WERI-Rb-1 (cell line): ENCODE measurements at regions not wholly inside any gene's neighbourhood (a gene's known extent, or its start where the extent isn't known, plus 50 kb on each side); places are given as distances from the start of the nearest gene placed in this dataset.

Experiments
- DNase-seq: peaks from one replicate; pipeline ENCODE4 v3.0.0-alpha.2; 2020
- H3K27ac ChIP-seq: fragments of 250-450 bp; sonication (Bioruptor Pico); 2 replicates; pipeline ENCODE4 v1.5.1; 2020; ENCODE audit warnings: mild to moderate bottlenecking, moderate library complexity
- H3K27me3 ChIP-seq: fragments of 250-450 bp; sonication (Bioruptor Pico); 2 replicates; pipeline ENCODE4 v1.5.1; 2021; ENCODE audit warnings: mild to moderate bottlenecking, low read depth, moderate library complexity; ENCODE audit not compliant: insufficient read depth, severe bottlenecking
- H3K36me3 ChIP-seq: fragments of 250-450 bp; sonication (Bioruptor Pico); 2 replicates; pipeline ENCODE4 v1.5.1; 2020; ENCODE audit warnings: mild to moderate bottlenecking, moderate library complexity
- H3K4me3 ChIP-seq: 2 replicates; pipeline ENCODE4 v1.5.1; 2011; ENCODE audit warnings: low read depth, mild to moderate bottlenecking, control low read depth, low read length
- H3K9me3 ChIP-seq: fragments of 250-450 bp; sonication (Bioruptor Pico); 2 replicates; pipeline ENCODE4 v1.5.1; 2021; ENCODE audit warnings: mild to moderate bottlenecking, moderate library complexity; ENCODE audit not compliant: severe bottlenecking
- CTCF ChIP-seq: IDR thresholded peaks from 2 replicates; pipeline ENCODE4 v1.5.1; 2011; ENCODE audit warnings: low read depth, mild to moderate bottlenecking, control low read depth, inconsistent platforms, low read length

DNA sequence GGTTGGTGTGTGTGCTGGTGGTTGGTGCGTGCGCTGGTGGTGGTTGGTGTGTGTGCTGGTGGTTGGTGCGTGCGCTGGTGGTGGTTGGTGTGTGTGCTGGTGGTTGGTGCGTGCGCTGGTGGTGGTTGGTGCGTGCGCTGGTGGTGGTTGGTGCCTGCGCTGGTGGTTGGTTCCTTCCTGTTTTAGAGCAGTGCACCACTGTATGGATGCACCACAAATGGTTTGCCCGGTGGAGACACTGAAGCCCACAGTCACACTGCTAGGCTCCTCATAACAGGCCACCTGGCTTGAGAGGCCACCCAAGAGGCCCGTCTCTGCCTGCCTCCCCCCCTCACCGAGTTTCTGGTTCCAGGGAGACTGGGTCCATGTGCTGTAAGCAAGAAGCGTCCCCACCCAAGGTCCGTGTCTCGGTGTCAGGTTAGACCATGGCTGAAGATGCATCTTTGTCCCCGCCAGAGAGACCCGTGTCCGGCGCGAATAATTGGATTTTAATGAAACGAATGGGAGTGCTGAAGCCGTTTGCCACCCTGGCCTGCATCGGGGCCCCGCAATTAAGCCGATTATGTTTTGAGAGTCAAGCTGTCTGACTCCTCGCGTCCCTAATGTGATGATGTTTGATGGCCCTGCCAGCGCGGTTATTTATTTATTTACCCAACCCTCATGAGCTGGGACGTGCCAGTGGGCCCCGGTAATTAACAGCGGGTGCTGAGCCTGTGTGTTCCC is 161.3 kb upstream of the GSE1 start:
- Histone ChIP-seq H3K9me3 (no peaks in the 10 kb centered on the region), H3K27me3 (no peaks in the 10 kb centered on the region), H3K27ac (peak overlapping the region; percentile 97), H3K36me3 (peaks cover 11% of the 10 kb centered on the region), H3K4me3 (peak overlapping the region; percentile 35)
- TF ChIP-seq CTCF: no peak
- peak; percentile 88 for DNase-seq

DNA sequence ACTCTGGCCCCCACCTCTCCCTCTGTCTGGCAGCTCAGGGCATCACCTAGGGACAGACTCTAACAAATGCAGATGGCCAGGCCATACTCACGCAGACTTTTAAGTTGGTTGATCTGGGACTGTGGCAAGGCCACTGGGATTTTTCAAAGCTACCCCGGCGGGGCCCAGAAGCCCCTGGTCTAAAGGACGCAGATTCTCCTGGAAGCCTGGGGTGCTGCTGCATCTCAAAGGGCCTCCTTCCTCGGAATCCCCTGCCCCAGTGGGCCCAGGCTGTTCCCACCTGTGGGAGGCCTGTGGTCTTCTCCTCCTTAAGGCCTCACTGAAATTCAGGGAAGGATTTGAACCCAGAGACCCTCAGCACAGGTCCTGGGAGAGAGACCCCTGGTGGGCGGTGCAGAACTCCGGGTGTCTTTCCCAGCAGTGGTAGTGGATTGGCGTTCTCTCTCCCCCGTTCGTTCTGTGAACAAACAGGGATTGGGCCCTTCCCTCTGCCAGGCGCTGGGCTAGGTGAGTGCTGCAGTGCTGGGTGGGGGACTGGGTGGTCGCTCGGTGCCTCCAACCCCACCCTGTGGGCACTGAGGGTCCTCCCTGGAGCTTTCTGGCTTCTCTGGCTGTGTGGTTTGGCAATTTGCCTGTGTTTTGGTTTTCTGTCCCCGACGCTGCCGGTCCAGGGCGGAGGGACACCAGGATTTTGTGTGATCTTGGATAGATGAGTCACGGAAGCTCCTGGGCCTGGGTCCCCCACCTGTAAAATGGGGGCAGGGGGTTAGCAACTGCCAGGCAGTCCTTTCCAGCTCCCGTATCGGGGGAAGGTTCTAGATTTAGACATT is 160.5 kb upstream of the GSE1 start:
- H3K27me3 ChIP-seq: no peaks in the 10 kb centered on the region
- no peak for DNase-seq
- H3K36me3 ChIP-seq: peaks cover 8% of the 10 kb centered on the region
- TF ChIP-seq CTCF: 0 out of 2 replicates have a peak, but pooled peaks have one; percentile 9
- H3K4me3 ChIP-seq: peak overlapping the region; percentile 35
- H3K27ac ChIP-seq: peak overlapping the region; percentile 97
- H3K9me3 ChIP-seq: no peaks in the 10 kb centered on the region

DNA sequence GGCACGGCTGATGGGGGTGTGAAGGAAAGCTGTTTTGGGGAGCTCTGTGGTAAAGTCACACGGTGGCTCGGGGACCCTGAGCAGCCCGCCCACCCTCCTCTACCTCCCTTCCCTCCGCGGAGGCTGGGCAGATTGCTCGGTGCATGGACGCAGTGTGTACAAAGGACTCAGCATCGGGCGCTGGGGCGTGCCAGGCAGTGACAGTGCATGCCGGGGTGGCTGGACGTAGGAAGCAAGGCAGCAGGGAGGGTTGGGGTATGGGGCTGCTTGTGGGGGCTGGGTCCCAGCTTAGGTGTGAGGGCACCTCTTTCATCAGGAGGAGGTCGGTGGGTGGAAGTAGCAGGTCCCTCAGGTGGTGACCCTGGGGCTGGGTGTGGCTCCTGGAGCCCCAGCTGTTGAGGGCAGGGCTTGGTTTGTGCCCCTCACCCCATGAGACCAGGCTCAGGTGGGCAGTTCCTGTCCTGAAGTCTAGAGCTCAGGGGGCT is 159.9 kb upstream of the GSE1 start:
- no peak for TF ChIP-seq CTCF
- DNase-seq: no peak
- Histone ChIP-seq H3K4me3 (no peak overlapping the region), H3K9me3 (no peaks in the 10 kb centered on the region), H3K27me3 (no peaks in the 10 kb centered on the region), H3K36me3 (peaks cover 8% of the 10 kb centered on the region), H3K27ac (peak overlapping the region; percentile 97)

GRCh38 chr16:85453703-85454102 is 159.4 kb upstream of the GSE1 start:
- no peak overlapping the region for H3K4me3 ChIP-seq
- no peak for TF ChIP-seq CTCF
- H3K36me3 ChIP-seq: peaks cover 8% of the 10 kb centered on the region
- H3K9me3 ChIP-seq: no peaks in the 10 kb centered on the region
- no peak for DNase-seq
- peak overlapping the region; percentile 97 for H3K27ac ChIP-seq
- no peaks in the 10 kb centered on the region for H3K27me3 ChIP-seq

- peak overlapping the region; percentile 97 for H3K27ac ChIP-seq
- no peaks in the 10 kb centered on the region for H3K27me3 ChIP-seq
- peaks cover 2% of the 10 kb centered on the region for H3K36me3 ChIP-seq
- no peak overlapping the region for H3K4me3 ChIP-seq
- H3K9me3 ChIP-seq: no peaks in the 10 kb centered on the region
- TF ChIP-seq CTCF: no peak
- peak; percentile 35 for DNase-seq
Observed at GRCh38 chr16:85454171-85454872, 158.8 kb upstream of the GSE1 start.
